ENCODE measurements at regions not wholly inside any gene's neighbourhood (a gene's known extent, or its start where the extent isn't known, plus 50 kb on each side); places are given as distances from the start of the nearest gene placed in this dataset.
"Not testable (repeated sequence)": the region's sequence is repeated elsewhere in the genome, so short reads cannot be mapped to it uniquely, and the experiment has no call there.

- H3K4me3 ChIP-seq = no peak overlapping the region
- H3K27ac ChIP-seq = no peak overlapping the region
- no peak for TF ChIP-seq EZH2 (IDR thresholded peaks at IDR 0.05)
- no peak for TF ChIP-seq POLR2AphosphoS5 (IDR thresholded peaks at IDR 0.05; ENCODE audit: borderline replicate concordance, low read depth, low read length)
- no peak for TF ChIP-seq FOXP2 (optimal IDR thresholded peaks at IDR 0.05; ENCODE audit: control extremely low read depth, extremely low read length, insufficient read depth)
- no peak for DNase-seq (ENCODE audit: low read depth, low spot score)
- H3K9ac ChIP-seq (ENCODE audit: insufficient read length) = no peak overlapping the region
- H3K9me3 ChIP-seq (ENCODE audit: low read depth, low read length) = no peaks in the 10 kb centered on the region
- no peaks in the 10 kb centered on the region for H3K36me3 ChIP-seq (ENCODE audit: insufficient read depth, low read length)
Measured at GRCh38 chr10:28910956-28911355, 233.6 kb downstream of the BAMBI start.

GRCh38 chr10:28911511-28911910 lies 234.2 kb downstream of the BAMBI start:
- not testable (repeated sequence) for H3K4me3 ChIP-seq; H3K9ac ChIP-seq (ENCODE audit: insufficient read length)

GRCh38 chr10:28912017-28912783 lies 234.9 kb downstream of the BAMBI start:
- H3K36me3 ChIP-seq (ENCODE audit: insufficient read depth, low read length) = no peaks in the 10 kb centered on the region
- no peaks in the 10 kb centered on the region for H3K9me3 ChIP-seq (ENCODE audit: low read depth, low read length)
- H3K27ac ChIP-seq = no peak overlapping the region
- no peak for DNase-seq (ENCODE audit: low read depth, low spot score)
- no peak overlapping the region for H3K9ac ChIP-seq (ENCODE audit: insufficient read length)
- TF ChIP-seq EZH2 (IDR thresholded peaks at IDR 0.05) = no peak
- TF ChIP-seq POLR2AphosphoS5 (IDR thresholded peaks at IDR 0.05; ENCODE audit: borderline replicate concordance, low read depth, low read length) = no peak
- TF ChIP-seq FOXP2 (optimal IDR thresholded peaks at IDR 0.05; ENCODE audit: control extremely low read depth, extremely low read length, insufficient read depth) = no peak
- no peak overlapping the region for H3K4me3 ChIP-seq

More at GRCh38 chr10:28911511-28911910, 234.2 kb downstream of the BAMBI start:
- not testable (repeated sequence) for H3K9me3 ChIP-seq (ENCODE audit: low read depth, low read length); H3K36me3 ChIP-seq (ENCODE audit: insufficient read depth, low read length); DNase-seq (ENCODE audit: low read depth, low spot score); H3K27ac ChIP-seq

GRCh38 chr10:28913436-28914237 lies 236.3 kb downstream of the BAMBI start:
- DNase-seq (ENCODE audit: low read depth, low spot score) = no peak
- H3K9ac ChIP-seq (ENCODE audit: insufficient read length) = no peak overlapping the region
- no peak overlapping the region for H3K27ac ChIP-seq
- TF ChIP-seq FOXP2 (optimal IDR thresholded peaks at IDR 0.05; ENCODE audit: control extremely low read depth, extremely low read length, insufficient read depth) (no peak), POLR2AphosphoS5 (IDR thresholded peaks at IDR 0.05; ENCODE audit: borderline replicate concordance, low read depth, low read length) (no peak), EZH2 (IDR thresholded peaks at IDR 0.05) (no peak)
- H3K36me3 ChIP-seq (ENCODE audit: insufficient read depth, low read length) = no peaks in the 10 kb centered on the region
- H3K4me3 ChIP-seq = no peak overlapping the region
- H3K9me3 ChIP-seq (ENCODE audit: low read depth, low read length) = no peaks in the 10 kb centered on the region

- Histone ChIP-seq H3K9ac (ENCODE audit: insufficient read length) (no peak overlapping the region), H3K36me3 (ENCODE audit: insufficient read depth, low read length) (no peaks in the 10 kb centered on the region), H3K4me3 (no peak overlapping the region), H3K27ac (no peak overlapping the region), H3K9me3 (ENCODE audit: low read depth, low read length) (no peaks in the 10 kb centered on the region)
- TF ChIP-seq FOXP2 (optimal IDR thresholded peaks at IDR 0.05; ENCODE audit: control extremely low read depth, extremely low read length, insufficient read depth) (no peak), EZH2 (IDR thresholded peaks at IDR 0.05) (no peak), POLR2AphosphoS5 (IDR thresholded peaks at IDR 0.05; ENCODE audit: borderline replicate concordance, low read depth, low read length) (no peak)
- no peak for DNase-seq (ENCODE audit: low read depth, low spot score)
Measured at GRCh38 chr10:28914701-28915100, 237.4 kb downstream of the BAMBI start.

GRCh38 chr10:28915989-28916588 lies 238.8 kb downstream of the BAMBI start:
- no peak for DNase-seq (ENCODE audit: low read depth, low spot score)
- H3K9me3 ChIP-seq (ENCODE audit: low read depth, low read length) = no peaks in the 10 kb centered on the region
- TF ChIP-seq FOXP2 (optimal IDR thresholded peaks at IDR 0.05; ENCODE audit: control extremely low read depth, extremely low read length, insufficient read depth) (no peak), POLR2AphosphoS5 (IDR thresholded peaks at IDR 0.05; ENCODE audit: borderline replicate concordance, low read depth, low read length) (no peak), EZH2 (IDR thresholded peaks at IDR 0.05) (no peak)
- H3K27ac ChIP-seq = no peak overlapping the region
- no peaks in the 10 kb centered on the region for H3K36me3 ChIP-seq (ENCODE audit: insufficient read depth, low read length)
- no peak overlapping the region for H3K4me3 ChIP-seq
- no peak overlapping the region for H3K9ac ChIP-seq (ENCODE audit: insufficient read length)

- Histone ChIP-seq H3K9me3 (ENCODE audit: low read depth, low read length) (no peaks in the 10 kb centered on the region), H3K36me3 (ENCODE audit: insufficient read depth, low read length) (no peaks in the 10 kb centered on the region), H3K9ac (ENCODE audit: insufficient read length) (no peak overlapping the region), H3K4me3 (no peak overlapping the region), H3K27ac (no peak overlapping the region)
- no peak for DNase-seq (ENCODE audit: low read depth, low spot score)
- no peak for TF ChIP-seq FOXP2 (optimal IDR thresholded peaks at IDR 0.05; ENCODE audit: control extremely low read depth, extremely low read length, insufficient read depth)
- no peak for TF ChIP-seq POLR2AphosphoS5 (IDR thresholded peaks at IDR 0.05; ENCODE audit: borderline replicate concordance, low read depth, low read length)
Measured at GRCh38 chr10:28920091-28920490, 242.8 kb downstream of the BAMBI start.

GRCh38 chr10:28922127-28922526 lies 244.8 kb downstream of the BAMBI start:
- DNase-seq (ENCODE audit: low read depth, low spot score) = no peak
- H3K27ac ChIP-seq = no peak overlapping the region
- H3K9ac ChIP-seq (ENCODE audit: insufficient read length) = no peak overlapping the region
- no peak overlapping the region for H3K4me3 ChIP-seq
- TF ChIP-seq FOXP2 (optimal IDR thresholded peaks at IDR 0.05; ENCODE audit: control extremely low read depth, extremely low read length, insufficient read depth) (no peak), POLR2AphosphoS5 (IDR thresholded peaks at IDR 0.05; ENCODE audit: borderline replicate concordance, low read depth, low read length) (no peak), EZH2 (IDR thresholded peaks at IDR 0.05) (no peak)
- no peaks in the 10 kb centered on the region for H3K36me3 ChIP-seq (ENCODE audit: insufficient read depth, low read length)
- no peaks in the 10 kb centered on the region for H3K9me3 ChIP-seq (ENCODE audit: low read depth, low read length)
